Gastrocnemius medialis (tissue), 4 donors: ENCODE measurements at regions not wholly inside any gene's neighbourhood (a gene's known extent, or its start where the extent isn't known, plus 50 kb on each side); places are given as distances from the start of the nearest gene placed in this dataset.

Source experiments
- ATAC-seq, 2 donors: fragments of 150-250 bp; one replicate each; pipeline ENCODE4 v1.9.1; 2016
- DNase-seq, 2 donors: peaks; one replicate each; pipeline ENCODE4 v3.0.0-alpha.2; 2019
- H3K27ac ChIP-seq, 4 donors: fragments of 200-600 bp; sonication (generic); 1 replicate in 1 of 4; 2 replicates in 3 of 4; pipeline ENCODE4 v1.5.1; 2016 to 2018; ENCODE audit warnings: mild to moderate bottlenecking in 2 of 4, moderate library complexity in 1 of 4
- H3K27me3 ChIP-seq, 3 donors: fragments of 200-600 bp; sonication (generic) in 2 of 3; 1 replicate in 1 of 3; 2 replicates in 2 of 3; pipeline versions ENCODE4 v1.5.1 to v1.6.0; 2016 to 2019; ENCODE audit warnings: mild to moderate bottlenecking in 1 of 3, moderate library complexity in 1 of 3
- H3K36me3 ChIP-seq, 2 donors: fragments of 200-600 bp; sonication (generic) in 1 of 2; one replicate each; pipeline ENCODE4 v1.5.1; 2017 to 2018
- H3K4me1 ChIP-seq, 2 donors: fragments of 200-600 bp; sonication (generic) in 1 of 2; one replicate each; pipeline ENCODE4 v1.5.1; 2016 to 2017; ENCODE audit warnings: mild to moderate bottlenecking in 2 of 2
- H3K4me3 ChIP-seq, 4 donors: fragments of 200-600 bp; sonication (generic) in 3 of 4; 1 replicate in 1 of 4; 2 replicates in 3 of 4; pipeline ENCODE4 v1.5.1; 2016 to 2019; ENCODE audit warnings: mild to moderate bottlenecking in 2 of 4
- H3K9me3 ChIP-seq, 3 donors: fragments of 200-600 bp; sonication (generic) in 2 of 3; 1 replicate in 1 of 3; 2 replicates in 2 of 3; pipeline ENCODE4 v1.5.1; 2016 to 2019
- CTCF ChIP-seq, 5 experiments: fragments of 450-650 bp in 3 of 5; fragments of 200-600 bp in 2 of 5; sonication (generic) in 2 of 5; IDR thresholded peaks in 4 of 5; conservative IDR thresholded peaks in 1 of 5; 1 replicate in 4 of 5; 2 replicates in 1 of 5; pipeline ENCODE4 v1.5.1; 2016 to 2019; ENCODE audit warnings: antibody characterized with exemption in 5 of 5, mild to moderate bottlenecking in 3 of 5, moderate library complexity in 3 of 5
- POLR2A ChIP-seq, 2 donors: fragments of 450-650 bp; IDR thresholded peaks; one replicate each; pipeline ENCODE4 v1.6.1; 2017; ENCODE audit warnings: antibody characterized with exemption in 2 of 2, mild to moderate bottlenecking in 2 of 2, moderate library complexity in 2 of 2
- in situ Hi-C, 4 donors: fragments of 200-750 bp; cut with MboI; loops; one replicate each; pipeline versions ENCODE4 v1.15.0 to v1.8.0; 2017; ENCODE audit warnings: low sequenced_read_pairs in 4 of 4
- intact Hi-C: fragments of 100-400 bp; cut with DNase I; formaldehyde crosslinking; loops from one replicate; pipeline ENCODE4 v1.15.1; 2023; ENCODE audit warnings: low total_unique reads

DNA sequence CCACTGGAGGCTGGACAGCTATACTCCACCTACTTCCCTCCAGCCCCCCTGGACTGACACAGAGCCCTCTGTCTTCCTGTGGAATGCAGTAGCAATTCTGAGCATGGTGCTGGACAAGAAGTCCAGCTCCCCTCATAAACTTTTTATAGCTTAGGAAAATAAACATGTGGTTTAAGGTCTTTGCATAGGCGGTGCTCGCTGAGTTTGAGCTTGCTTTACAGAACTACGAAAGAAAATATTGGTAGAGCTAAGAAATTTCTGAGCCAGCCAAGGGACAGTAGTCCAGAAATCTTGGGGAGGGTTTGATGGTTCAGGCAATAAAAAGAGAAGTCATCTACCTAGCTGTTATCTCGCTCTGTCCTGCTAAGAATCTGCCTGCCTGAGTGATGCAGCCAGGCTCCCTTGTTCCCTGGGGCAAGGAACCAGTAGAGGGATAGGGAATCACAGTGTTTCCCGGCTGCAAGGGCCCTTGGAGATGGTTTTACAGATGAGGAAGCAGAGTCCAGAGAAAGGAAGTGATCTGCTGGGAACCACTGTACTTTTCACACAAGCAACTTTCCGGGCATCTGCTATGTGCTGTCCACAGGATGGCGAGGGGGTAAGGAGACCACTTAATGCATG, 343.4 kb downstream of the CDC5L start:
- Histone ChIP-seq H3K27me3 (no peaks in the 10 kb centered on the region), H3K4me3 (no peak overlapping the region), H3K4me1 (peaks cover 0 to 11% of the 10 kb centered on the region in 2 donors), H3K36me3 (no peaks in the 10 kb centered on the region), H3K9me3 (no peaks in the 10 kb centered on the region), H3K27ac (no peak overlapping the region)
- ATAC-seq (no peak), DNase-seq (no peak)
- no peak for TF ChIP-seq POLR2A (IDR thresholded peaks at IDR 0.05)
- TF ChIP-seq CTCF (IDR thresholded peaks at IDR 0.05 in 4 of 5, conservative IDR thresholded peaks at IDR 0.05 in 1 of 5) = no peak
- intact Hi-C loops (no loop called here), in situ Hi-C loops (no loop called here)

GRCh38 chr6:44731485-44732095, 344.1 kb downstream of the CDC5L start:
- Histone ChIP-seq H3K27me3 (no peaks in the 10 kb centered on the region), H3K4me1 (peaks cover 0 to 11% of the 10 kb centered on the region in 2 donors), H3K4me3 (no peak overlapping the region), H3K27ac (no peak overlapping the region), H3K9me3 (no peaks in the 10 kb centered on the region), H3K36me3 (no peaks in the 10 kb centered on the region)
- in situ Hi-C loops (no loop called here), intact Hi-C loops (no loop called here)
- DNase-seq (no peak), ATAC-seq (no peak)
- no peak for TF ChIP-seq CTCF (IDR thresholded peaks at IDR 0.05 in 4 of 5, conservative IDR thresholded peaks at IDR 0.05 in 1 of 5)
- TF ChIP-seq POLR2A (IDR thresholded peaks at IDR 0.05) = no peak

DNA sequence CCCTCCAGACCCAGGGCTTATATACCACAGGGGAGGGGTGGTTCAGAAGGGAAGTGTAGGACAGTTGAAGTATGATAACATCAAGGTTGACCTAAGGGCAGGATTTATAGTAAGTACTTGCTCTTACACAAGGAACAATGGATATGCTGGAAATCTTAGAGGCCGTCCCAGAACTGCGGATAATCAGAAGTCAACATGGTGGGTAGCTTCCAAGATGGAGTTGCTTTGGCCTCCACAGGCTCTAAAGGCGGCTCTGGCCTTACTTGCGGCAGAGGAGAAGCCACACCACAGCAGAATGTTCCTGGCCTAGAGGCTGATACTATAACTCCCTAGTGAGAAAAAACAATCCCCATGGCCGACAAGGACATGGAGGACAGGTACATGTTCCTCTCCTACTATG, 344.7 kb downstream of the CDC5L start:
- H3K36me3 ChIP-seq = no peaks in the 10 kb centered on the region
- no peaks in the 10 kb centered on the region for H3K9me3 ChIP-seq
- in situ Hi-C loops (no loop called here), intact Hi-C loops (no loop called here)
- H3K27me3 ChIP-seq = no peaks in the 10 kb centered on the region
- DNase-seq (no peak), ATAC-seq (no peak)
- H3K4me3 ChIP-seq = no peak overlapping the region
- peaks cover 0 to 11% of the 10 kb centered on the region in 2 donors for H3K4me1 ChIP-seq
- no peak overlapping the region for H3K27ac ChIP-seq
- TF ChIP-seq CTCF (IDR thresholded peaks at IDR 0.05 in 4 of 5, conservative IDR thresholded peaks at IDR 0.05 in 1 of 5) (no peak), POLR2A (IDR thresholded peaks at IDR 0.05) (no peak)

DNA sequence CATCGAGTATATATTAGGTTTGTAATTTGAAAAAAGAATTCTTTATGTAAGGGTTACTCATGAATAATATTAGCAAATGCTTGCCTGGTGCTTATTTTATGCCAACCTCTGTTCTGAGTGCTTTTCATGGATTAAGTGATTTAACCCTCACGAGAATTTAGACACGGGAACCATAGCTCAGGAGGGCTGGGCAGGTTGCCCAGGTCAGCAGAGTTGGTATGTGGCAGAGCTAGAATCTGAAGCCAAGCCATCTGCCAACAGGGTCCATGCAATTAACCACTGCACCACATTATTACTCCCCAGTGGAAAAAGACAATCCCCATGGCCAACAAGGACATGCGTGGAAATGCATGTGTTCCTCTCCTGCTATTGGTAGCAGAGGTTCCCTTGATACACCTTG, 345.6 kb downstream of the CDC5L start:
- DNase-seq (no peak), ATAC-seq (no peak)
- Histone ChIP-seq H3K4me3 (no peak overlapping the region), H3K36me3 (no peaks in the 10 kb centered on the region), H3K9me3 (no peaks in the 10 kb centered on the region), H3K27ac (no peak overlapping the region), H3K4me1 (peaks cover 0 to 11% of the 10 kb centered on the region in 2 donors), H3K27me3 (no peaks in the 10 kb centered on the region)
- intact Hi-C loops (no loop called here), in situ Hi-C loops (no loop called here)
- TF ChIP-seq CTCF (IDR thresholded peaks at IDR 0.05 in 4 of 5, conservative IDR thresholded peaks at IDR 0.05 in 1 of 5) (no peak), POLR2A (IDR thresholded peaks at IDR 0.05) (no peak)
